KG1 (cell line): ENCODE measurements at regions not wholly inside any gene's neighbourhood (a gene's known extent, or its start where the extent isn't known, plus 50 kb on each side); places are given as distances from the start of the nearest gene placed in this dataset.

Experiments used
- DNase-seq: peaks from one replicate; lab custom pipeline; 2025; lab: John Stamatoyannopoulos, UW

DNA sequence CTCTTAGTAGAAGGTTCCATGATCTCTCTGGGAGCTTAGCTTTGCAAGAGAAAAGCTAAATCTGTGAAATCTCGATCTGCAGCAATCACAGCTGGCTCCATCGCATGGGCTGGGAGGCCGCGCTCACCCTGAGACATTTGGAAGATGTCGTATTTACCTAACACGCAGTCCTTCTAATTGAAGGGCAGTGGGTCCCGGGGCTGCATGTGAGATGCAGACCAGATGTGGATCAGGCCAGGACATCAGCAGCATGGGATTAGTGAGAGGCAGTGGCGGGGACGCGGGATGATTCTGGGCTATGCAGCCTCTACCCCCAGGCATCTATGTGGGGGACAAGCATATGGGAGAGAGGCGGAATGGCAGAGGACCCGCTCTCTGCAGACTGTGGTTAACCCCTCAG, 312.4 kb upstream of the RTL1 start:
- no peak for DNase-seq

DNA sequence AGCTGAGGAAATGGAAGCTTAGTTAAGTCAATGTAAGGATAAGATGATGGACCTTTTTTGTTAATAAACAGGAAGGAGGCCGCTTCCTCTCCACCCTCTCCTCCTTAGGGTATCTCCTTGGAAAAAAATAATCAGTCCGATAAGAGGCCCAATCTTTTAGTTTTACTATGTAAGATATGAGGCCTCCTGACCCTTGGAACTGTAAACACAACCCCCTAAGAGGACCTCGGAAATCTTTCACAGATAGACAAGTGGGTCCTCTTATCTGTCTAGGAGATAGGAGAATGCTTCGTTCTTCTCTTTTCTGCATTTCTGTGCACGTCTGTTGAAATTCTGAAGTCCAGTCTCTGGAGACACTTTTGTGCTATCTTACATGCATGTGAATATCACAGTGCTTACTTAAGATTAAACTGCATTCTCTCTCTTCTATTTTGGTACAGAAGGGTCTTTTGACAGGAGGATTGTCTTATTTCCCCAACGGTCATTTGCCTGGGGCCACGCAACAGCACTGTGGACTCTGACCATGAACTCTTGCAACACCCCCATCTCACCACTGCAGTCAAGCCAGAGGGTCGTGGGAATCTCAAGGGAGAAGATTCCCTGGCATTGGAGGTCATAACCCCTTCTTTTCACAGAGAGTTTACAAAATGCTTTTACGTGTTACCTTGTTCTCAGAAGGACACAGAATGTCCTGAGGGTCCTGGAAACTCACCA, 313.0 kb upstream of the RTL1 start:
- no peak for DNase-seq

DNA sequence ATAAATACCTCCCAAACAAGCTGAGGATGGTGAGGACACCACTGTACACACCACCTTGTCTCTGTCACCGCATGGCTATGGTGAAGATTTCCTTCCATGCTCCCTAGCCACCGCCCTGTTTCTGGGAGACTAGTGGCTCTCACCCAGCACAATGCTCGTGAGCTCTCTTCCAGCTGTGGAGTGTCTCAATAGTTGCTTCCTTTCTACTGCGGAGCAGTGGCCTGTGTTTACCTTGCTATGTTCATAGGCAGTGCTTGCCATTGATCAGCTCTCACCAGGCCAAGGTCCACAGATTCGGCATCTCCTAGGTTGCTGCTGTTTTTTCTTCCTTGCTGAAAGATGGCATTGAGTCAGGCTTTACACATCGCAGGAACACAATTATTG, 313.6 kb upstream of the RTL1 start:
- DNase-seq: no peak

DNA sequence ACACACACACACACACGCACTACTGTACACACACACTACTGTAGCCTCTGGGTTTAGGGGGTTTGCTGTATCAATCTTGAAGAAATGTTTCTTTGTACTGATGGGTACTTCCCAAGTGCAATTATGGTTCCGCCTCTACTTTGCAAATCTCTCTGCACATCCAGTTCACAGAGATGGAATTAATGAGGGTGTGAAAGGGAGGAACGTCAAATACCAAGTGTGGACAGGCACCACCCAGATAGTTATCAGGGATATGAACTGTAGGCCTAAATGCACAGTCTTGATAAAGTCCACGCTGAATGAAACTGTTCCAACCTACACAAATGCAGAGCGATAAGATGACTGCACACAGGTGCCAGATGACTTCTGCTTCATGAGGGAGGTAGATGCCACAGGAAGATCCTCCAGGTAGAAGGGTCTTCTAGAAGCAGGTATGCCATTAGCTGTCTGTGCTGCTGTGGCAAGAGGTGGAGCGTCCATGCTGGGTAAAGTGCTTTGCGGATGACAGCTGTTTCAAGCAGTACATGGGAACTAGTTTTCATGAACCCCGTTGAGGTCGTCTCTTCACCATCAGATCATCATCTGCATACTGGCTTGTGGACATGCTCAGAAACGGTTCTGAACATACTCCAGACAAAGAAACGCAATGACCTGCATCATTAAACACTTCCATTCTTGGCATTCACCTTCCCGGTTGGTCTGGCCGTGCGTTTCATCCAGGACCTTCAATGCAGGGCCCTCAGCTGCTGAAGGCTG, 314.3 kb upstream of the RTL1 start:
- no peak for DNase-seq

DNA sequence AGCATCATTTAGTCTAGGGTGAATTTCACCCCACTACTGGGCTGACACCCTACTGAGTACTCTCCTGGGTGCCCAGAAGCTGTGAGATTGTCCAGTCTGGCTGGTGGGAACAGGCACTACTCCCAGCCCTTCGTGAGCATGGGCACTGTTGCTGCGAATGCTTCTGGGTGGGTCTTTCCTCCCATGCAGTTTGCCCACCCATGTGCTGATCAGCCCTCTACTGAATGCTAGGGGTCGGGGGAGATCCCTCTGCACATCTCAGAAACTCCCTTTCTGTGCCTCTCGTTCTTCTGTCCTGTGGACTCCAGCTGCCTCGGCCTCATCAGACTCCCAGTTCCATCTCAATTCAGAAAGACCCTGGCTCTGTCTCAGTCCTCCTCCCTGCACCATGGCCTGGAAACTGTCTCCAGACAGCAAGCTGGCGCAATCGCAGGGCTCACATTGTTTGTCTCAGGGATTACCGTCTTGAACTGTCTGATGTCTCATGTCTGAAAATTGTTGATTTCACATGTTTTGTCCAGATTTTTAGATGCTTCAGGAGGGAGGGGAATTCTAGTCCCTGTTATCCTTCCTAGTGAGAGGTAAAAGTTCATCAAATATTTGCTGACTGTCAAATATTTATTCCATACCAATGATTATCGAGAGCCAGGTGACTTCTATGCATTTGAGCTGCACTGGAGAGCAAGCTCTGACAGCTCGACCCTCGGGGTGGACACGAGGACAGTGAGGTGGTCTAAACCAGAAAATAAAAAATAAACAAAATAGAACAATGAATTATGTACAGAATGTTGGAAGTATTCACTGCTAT, 316.6 kb upstream of the RTL1 start:
- no peak for DNase-seq

DNA sequence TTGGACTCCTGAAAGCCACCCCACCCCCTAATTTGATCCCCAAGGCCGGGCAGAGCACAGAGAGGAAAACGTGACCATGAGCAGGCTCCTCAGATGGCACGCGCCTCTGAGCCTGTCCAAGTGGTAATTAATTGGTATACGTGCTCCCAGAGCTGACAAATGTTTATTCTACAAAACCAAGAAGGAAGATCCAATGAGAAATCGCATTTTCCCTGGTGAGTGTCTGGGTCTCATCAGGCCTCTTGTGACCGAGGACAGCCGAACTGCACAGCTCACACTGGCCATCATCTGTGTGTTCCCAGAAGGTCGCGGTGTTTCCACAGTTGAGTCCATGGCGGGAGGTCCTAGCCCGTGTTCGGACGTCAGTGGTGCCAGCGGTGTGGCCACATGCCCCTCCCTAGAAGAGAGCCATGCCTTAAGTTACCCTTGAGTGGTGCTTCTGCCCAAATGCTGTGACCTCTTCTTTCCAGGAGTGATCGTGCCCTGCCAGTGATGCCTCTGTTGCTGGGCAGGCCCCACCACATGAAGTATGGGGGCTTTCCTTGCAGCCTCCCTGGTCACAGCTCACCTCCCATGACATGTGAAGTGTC, 317.5 kb upstream of the RTL1 start:
- no peak for DNase-seq

DNA sequence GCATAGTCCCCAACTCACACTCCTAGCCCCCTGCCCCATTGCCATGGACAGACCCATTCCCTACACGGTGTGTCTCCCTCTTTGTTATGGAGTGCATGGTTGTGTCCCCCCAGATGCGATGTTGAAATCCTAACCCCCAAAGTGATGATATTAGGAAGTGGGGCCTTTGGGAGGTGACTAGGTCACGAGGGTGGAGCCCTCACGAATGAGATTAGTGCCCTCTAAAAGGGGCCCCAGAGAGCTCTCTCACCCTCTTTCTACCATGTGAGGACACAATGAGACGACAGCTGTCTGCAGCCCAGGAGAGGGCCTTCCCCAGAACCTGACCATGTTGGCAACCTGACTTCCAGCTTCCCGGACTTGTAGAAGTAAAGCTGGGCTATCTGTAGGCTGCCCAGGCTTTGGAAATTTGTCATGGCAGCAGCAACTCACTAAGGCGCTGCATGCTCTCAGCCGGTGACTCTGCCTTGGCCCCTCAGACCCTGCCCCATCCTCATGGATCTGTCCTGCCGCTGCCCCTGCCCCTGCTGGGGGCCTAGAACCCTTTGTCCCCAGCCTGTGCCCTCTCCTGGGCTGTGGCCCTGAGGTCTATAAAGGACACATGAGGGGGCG, 318.1 kb upstream of the RTL1 start:
- DNase-seq: no peak

DNA sequence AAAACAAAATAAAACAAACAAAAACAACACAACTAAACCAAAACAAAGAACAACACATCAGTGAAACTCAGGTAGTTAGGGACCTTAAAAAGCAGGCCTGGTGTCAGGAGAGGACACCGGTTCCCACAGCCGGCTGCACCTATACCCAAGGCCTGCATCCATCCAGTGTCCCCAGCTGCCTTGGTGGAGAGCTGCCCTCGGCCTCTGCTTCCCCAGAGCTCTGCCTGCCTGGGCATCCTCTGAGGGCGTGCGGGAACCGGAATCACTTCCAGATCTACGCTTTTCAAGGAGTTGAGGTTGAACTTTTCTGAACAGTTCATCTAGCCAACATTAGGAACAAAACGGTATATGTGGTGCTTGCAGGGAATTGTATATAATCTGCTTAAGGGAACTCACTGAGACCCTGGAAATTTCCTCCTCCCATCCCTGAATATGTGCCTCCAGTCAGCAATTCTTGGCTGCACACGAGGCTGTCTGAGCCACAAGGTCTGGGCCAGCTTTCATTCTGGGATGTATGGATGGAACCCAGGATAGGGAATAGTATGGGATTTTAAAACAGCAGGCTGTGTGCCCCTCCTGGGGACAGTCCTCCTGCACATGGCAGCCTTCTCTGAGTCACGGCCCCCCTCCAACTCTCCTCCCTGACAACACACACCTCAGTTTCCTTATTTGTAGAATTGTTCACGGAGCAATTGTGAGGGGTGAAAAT, 319.0 kb upstream of the RTL1 start:
- DNase-seq: no peak

DNA sequence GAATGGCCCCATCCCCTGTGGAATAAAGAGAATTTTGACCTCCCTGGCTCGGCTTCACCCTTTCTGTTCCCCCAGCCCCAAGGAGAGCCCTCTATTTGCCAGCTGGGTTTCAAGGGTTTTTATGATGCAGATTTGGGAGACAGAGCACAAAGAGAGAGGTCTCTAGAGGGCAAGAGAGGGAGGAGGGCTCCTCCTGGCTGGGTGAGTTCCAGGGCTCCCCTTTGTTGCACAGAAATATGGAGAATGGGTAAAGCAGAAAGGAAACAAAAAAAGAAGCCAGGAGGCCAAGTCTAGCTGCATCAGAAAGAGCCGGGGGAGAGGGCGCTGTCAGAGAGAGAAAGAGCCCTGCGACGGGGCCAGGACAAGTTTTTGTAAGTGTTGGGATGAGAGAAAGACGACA, 319.6 kb upstream of the RTL1 start:
- no peak for DNase-seq

DNA sequence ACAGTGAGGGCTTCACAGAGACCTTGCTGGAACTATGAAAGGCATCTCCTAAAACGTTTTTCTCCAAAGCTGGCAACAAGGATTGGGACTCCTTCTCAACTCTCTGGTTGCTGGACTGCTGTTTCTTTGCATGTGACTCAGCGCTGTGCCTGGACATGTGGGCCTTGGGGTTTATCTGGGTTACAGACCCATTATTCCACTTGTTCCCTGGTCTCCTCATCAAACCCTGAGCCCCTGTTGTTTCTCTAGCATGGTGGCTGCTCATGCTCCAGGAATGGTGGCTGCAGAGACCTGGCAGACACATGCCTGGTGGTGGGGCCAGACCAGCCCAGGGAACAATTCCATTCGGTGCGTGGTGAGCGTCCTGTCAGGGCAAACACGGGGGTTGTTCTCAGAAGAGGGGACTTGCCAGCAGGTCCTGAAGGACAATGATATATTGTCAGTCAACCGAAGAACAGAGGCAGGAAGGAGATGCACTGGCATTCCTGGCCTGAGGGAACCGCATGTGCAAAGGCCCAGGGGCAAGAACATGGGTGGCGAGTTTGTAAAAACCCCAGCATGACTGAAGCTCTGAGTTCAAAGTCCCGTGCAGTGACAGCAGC, 320.1 kb upstream of the RTL1 start:
- no peak for DNase-seq

DNA sequence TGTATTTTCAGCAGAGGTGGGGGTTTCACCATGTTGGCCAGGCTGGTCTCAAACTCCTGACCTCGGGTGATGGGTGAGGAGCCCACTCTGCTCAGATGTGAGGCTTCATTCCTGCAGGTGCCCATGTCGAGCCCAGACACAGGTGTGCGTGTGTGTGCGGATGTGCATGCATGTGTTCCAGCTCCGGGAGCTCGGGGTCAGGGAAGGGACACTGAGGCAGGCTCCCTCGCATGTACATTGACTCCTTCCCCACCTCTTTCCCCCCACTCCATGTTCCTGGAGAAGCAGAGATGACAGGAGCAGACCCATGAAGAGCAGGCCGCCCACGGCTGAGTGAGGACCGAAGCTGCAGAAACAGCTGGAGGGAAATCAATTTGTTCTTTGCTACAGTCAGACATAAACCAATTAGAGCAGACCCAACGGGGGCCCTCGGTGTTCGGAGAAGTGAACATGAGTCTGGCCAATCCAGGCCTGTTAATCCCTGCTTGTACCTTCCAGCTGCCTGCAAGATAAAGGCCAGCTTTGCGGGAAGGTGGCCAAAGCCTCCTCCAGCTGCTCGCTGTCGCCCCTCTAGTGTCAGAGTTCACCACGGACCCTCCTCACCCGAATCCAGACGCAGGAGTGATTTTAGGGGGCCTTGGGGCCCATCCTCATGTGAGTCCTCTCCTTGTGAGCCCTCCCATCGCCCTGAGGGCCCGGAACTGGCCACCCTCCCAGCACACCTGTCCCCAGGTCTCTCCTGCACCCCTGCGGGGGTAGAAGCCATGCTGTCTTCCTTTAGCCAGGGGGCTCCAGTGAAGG, 321.0 kb upstream of the RTL1 start:
- DNase-seq: no peak

DNA sequence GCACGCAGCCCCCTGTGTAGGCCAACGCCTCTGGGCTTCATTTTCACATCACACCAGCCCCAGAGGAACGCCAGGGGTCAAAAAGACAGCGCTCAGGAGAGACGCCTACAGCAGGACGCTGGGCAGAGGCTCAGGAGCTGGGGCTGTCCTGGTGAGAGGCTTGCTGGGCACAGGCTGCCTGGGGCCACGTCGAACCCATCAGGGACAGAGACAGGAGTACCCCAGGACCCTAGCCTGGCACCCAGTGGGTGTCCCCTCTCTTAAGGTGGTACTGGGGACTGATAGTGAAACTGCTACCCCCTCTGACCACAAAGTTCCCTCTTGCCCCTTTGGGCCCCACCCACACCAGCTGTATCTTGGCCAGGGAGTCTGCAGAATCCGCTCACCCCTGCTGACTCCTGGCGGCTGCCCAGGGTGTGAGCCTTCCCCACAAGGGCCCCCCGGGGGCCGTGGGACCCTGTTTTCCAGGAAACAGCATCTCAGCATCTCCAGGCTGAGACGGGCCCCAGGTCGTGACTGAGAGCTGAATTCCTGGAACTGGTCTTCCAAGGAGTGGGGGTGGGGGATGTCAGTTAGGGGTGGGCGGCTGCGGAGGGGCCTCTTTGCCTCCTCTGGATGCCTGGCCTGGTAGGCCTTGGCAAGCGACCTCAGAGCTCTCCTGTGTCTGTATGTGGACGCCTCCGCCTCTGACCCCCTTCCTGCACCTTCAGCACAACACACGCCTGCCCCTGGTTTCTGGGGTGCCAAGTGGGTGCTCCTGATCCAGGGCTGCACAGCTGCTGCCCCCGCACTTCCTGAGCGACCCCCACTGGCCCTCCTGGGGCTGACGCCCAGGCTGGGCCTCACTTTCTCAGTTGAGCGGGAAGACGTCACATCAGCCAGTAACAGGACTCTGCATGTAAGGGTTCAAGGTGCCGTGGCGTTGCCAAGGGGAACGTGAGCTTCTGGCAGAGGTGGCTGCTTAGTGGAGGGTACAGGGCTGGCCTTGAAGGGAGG, 321.9 kb upstream of the RTL1 start:
- DNase-seq: no peak

DNA sequence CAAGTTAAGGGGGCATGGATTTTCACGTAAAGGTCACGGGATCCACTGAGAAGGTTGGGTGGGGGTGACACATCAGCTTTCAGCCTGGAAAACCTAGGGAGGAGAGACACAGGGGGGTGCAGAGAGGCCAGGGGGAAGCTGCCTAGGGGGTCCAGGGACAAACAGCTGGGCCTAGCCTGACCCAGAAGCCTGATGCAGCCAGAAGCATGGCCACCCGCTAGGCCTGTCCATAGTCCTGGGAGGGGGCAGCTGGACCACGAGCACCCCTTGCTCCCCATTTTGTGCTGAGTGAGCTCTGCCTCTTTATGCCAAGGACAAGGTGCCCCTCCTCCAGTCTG, 322.7 kb upstream of the RTL1 start:
- no peak for DNase-seq

DNA sequence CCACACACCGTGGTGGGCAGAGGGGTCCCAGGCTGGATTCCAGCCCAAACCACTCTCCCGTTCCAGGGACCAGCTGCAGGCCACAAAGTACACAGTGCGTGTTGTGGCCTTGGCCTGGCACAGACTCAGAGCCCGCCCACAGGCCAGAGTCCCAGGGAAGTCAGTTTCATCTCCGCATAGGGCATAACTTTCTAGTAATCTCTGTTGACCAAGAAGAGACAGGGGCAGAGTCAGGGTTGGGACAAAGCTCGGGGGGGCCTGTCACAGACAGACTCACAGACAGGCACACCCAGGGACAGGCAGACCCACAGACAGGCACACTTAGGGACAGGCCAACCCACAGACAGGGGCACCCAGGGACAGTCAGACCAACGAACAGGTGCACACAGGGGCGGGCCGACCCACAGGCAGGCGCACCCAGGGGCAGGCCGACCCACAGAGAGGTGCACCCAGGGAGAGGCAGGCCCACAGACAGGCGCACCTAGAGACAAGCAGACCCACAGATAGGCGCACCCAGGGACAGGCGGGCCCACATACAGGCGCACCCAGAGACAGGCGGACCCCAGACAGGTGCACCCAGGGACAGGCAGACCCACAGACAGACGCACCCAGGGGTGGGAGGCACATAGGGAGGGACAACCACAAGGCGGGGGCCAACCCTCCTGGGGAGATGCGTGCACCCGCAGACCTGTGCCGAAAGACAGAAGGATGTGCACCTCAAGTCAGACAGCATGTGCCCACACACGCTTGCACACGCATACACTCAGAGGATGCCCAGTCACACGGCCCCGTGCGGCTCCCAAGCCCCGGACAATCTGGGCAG, 323.3 kb upstream of the RTL1 start:
- no peak for DNase-seq

DNA sequence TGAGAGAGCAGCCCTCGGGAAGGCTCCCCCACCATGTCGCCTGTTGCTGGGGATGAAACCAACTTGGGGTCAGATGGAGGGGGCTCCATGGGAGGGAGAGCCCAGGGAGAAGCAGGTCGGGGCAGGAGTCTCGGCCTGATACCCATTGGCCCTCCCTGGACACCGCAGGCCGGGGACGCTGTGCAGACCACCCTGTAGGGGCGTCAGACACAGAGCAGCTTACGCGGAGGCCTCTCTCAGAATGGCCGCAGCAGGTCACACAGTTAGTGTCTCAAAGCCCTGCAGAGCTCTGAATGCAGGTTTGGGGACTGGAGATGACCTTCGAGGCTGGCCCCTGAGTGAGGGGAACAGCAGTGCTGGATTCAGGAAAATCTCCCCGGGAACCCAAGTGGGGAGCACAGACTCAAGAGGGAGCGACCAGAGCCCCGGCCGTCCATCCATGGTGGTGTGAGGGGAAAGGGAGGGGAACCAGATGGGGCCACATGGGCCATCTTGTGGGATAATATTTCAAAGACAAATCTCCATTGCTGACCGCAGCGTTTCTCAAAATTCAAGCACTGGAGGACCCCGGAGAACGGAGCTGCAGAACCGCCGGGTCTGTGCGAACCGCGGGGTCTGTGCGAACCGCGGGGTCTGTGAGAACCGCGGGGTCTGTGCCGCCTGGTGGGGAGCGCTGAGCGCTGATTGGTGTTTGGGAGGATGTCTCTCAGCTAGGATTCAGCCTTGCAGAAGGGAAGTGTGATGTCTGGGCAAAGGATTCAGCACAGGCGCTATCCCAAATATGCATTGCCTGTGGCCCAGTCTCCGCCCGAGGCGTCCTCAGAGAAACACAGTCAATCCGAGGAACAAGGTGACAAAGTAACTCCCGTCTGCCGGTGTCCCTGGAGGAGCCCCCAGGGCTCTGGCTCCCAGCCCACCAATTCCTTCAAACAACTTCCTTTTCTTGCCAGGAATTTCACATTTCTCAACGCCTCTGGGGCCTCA, 324.4 kb upstream of the RTL1 start:
- DNase-seq: no peak

DNA sequence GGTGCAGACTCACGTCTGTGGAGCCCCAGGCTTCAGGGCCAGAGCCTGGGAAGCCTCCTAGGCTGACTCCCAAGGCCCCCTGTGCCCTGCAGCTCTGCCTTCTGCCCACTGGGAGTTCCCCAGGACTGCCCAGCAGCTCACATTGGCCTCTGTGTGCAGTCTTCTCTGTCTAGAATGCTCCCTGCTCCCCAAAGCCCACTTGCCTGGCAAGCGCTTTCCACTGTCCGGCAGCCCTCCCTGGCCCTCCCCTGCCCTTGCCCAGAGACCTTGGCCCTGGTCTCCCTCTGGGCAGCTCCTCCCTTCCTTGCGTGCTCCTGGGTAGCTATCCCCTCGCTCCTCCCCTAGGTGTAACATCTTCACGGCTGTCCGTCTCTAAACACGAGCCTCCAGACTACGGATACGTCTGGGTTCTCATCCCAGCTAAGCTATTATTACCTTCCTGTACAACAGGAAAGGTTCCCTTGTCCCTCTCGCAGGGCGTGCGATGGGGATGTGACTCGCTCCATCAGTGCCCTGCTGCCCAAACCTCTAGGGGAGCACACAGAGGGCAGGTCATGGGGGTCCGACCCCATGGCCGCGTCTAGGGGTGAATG, 325.5 kb upstream of the RTL1 start:
- no peak for DNase-seq

DNA sequence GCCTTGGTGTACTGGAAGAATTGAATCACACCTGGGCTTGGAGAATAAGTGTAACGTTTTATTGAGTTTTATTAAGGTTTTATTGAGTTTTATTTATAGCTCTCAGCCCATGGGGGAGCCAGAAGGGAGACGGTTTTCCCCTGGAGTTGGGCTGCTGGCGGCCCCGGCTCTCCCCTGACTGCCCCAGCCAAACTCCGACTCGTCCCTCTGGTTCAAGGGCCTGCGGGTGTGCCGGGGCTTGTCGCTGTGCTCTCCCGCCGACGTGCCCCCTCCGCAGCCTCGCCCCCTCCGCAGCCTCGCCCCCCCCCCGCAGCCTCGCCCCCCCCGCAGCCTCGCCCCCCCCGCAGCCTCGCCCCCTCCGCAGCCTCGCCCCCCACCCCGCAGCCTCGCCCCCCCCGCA, 326.1 kb upstream of the RTL1 start:
- DNase-seq: no peak
